Right ventricle myocardium inferior (tissue), 1 donor: ENCODE measurements at regions not wholly inside any gene's neighbourhood (a gene's known extent, or its start where the extent isn't known, plus 50 kb on each side); places are given as distances from the start of the nearest gene placed in this dataset.
A peak's percentile ranks its signal among the peaks of the same experiment; 100 is the strongest.
"Not testable (repeated sequence)": the region's sequence is repeated elsewhere in the genome, so short reads cannot be mapped to it uniquely, and the experiment has no call there.

Experiments used
- ATAC-seq: fragments of 200-7000 bp; cut with Tn5 transposase; one replicate; pipeline ENCODE4 v1.9.1; 2020; ENCODE audit warnings: mild to moderate bottlenecking, moderate library complexity
- DNase-seq: peaks from one replicate; pipeline ENCODE4 v3.0.0; 2021; ENCODE audit errors: missing footprints
- intact Hi-C: fragments of 100-400 bp; cut with DNase I; formaldehyde crosslinking; loops from one replicate; pipeline ENCODE4 v1.11.0; 2022
- donor health status: DM: no; HTN: yes; CAD: no; lungs with severe emphysema.

GRCh38 chr18:77329651-77330050 is 80.0 kb downstream of the GALR1 start:
- intact Hi-C loops = no loop called here
- ATAC-seq (no peak), DNase-seq (no peak)

DNA sequence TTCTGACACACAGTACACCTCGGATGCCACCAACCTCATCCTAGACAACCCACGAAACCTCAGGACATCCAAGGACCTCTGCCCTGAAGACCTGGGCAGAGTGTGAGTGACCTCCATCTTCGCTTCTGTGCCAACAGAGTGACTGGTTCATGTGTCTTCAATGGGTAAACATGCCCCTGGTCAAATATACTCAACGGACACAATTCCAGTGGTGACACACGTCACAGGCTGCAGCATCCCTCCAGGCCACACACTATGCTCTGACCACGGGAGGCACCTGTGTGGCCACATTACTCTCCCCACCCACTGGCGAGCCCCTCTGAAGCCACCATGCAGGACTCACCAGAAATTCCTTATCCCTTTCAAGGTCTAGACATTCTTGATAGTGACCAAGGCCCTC is 85.2 kb downstream of the GALR1 start:
- no peak for ATAC-seq
- DNase-seq = no peak
- intact Hi-C loops = no loop called here

GRCh38 chr18:77337604-77338003 is 88.0 kb downstream of the GALR1 start:
- DNase-seq (no peak), ATAC-seq (no peak)
- intact Hi-C loops = no loop called here

- intact Hi-C loops = no loop called here
- ATAC-seq = peak; percentile 57
Observed at GRCh38 chr18:77339093-77339492, 89.4 kb downstream of the GALR1 start.

DNA sequence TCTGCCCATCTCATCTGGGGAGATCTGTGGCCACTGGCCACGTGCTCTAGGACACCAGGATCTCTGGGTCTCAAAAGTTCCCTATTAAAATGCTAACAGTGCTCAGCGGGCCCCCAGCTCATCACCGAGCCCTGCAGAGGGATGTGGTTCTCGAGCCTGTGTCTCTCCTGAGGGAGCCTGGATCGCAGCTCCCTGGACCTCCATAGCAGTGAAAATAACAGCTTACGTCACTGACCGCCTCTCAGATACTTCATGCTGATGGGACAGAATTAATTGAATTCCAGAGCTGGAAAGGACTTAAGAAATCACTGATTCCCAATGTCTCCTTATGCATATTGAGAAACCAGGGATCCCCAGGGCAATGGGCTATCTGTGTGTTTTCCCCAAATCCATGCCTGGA is 90.0 kb downstream of the GALR1 start:
- intact Hi-C loops = no loop called here
- no peak for DNase-seq
- no peak for ATAC-seq

More at GRCh38 chr18:77339093-77339492, 89.4 kb downstream of the GALR1 start:
- DNase-seq = no peak

- ATAC-seq = no peak
- intact Hi-C loops = no loop called here
- DNase-seq = no peak
Observed at GRCh38 chr18:77340815-77341214, 91.2 kb downstream of the GALR1 start.

GRCh38 chr18:77341527-77342325 is 92.1 kb downstream of the GALR1 start:
- DNase-seq (no peak), ATAC-seq (no peak)
- intact Hi-C loops = no loop called here

GRCh38 chr18:77342736-77343135 is 93.1 kb downstream of the GALR1 start:
- intact Hi-C loops = no loop called here
- DNase-seq (no peak), ATAC-seq (no peak)

DNA sequence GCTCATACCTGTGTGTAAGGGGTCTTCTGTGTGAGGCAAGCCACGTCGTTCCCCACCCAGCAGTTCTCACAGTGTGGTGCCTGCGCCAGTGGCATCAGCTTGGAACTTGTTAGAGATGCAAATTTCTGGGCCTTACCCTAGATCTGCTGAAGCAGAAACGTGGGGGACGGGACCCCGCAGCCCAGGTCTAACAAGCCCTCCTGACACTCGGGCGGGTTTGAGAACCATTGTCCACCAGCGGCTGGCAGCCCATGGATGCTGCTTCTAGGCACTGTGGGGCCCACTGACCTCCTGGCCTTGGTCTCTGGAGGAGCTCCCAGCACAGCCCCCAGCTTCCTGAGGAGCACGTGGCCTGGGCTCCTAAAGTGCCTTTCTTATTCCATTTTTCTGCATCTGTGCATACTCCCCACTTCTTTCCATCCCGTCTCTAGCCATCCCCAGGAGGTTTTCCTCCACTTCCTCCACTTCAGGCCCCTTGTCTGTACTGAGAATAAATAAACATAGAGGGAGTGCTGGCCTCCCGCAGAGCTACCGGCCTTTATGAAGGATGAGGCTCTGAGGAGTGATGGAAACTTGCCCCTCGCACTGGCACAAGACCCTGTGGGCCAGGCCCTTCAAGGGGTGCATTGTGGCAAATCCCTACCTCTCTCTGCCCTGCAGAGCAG is 94.3 kb downstream of the GALR1 start:
- ATAC-seq = no peak
- no peak for DNase-seq
- intact Hi-C loops = no loop called here

GRCh38 chr18:77344786-77345500 is 95.3 kb downstream of the GALR1 start:
- no peak for DNase-seq
- intact Hi-C loops = no loop called here
- ATAC-seq = peak; percentile 61

GRCh38 chr18:77346208-77346810 is 96.7 kb downstream of the GALR1 start:
- ATAC-seq (peak; percentile 50), DNase-seq (no peak)
- intact Hi-C loops = no loop called here

DNA sequence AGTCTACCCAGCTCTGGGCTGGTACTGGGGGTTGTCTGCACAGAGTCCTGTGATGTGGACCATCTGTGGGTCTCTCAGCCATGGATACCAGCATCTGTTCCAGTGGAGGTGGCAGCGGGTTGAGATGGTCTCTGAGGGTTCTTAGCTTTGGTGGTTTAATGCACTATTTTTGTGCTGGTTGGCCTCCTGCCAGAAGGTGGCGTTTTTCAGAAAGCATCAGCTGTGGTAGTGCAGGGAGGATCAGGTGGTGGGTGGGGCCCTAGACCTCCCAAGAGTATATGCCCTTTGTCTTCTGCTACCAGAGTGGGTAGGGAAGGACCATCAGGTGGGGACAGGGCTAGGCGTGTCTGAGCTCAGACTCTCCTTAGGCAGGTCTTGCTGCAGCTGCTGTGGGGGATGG is 103.7 kb downstream of the GALR1 start:
- ATAC-seq, DNase-seq, intact Hi-C loops: not testable (repeated sequence)

DNA sequence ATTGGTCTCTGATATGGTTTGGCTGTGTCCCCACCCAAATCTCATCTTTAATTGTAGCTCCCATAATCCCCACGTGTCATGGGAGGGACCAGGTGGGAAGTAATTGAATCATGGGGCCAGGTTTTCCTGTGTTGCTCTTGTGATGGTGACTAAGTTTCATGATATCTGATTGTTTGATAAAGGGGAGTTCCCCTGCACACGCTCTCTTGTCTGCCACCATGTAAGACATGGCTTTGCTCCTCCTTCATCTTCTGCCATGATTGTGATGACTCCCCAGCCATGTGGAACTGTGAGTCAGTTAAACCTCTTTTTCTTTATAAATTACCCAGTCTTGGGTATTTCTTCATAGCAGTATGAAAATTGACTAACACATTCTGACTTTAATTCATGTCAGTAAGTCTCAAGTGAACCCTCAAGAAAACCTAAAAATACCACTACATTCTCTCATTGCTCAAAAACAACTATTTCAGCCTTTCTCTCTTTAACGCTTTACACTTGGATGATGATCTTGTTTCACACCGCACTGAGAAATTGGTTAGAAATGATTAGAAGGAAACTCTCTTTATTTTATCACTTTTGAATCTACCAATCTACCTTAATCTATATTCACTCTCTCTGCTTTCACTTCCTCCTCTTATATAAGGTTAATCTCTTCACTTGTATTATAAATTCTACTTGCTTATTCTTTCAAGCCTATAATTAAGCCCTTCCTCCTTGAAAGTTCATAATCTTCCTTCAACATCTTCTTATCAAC is 110.1 kb downstream of the GALR1 start:
- DNase-seq (no peak), ATAC-seq (no peak)
- intact Hi-C loops = no loop called here

- DNase-seq (no peak), ATAC-seq (no peak)
- intact Hi-C loops = no loop called here
Observed at GRCh38 chr18:77360315-77361190, 110.9 kb downstream of the GALR1 start.

DNA sequence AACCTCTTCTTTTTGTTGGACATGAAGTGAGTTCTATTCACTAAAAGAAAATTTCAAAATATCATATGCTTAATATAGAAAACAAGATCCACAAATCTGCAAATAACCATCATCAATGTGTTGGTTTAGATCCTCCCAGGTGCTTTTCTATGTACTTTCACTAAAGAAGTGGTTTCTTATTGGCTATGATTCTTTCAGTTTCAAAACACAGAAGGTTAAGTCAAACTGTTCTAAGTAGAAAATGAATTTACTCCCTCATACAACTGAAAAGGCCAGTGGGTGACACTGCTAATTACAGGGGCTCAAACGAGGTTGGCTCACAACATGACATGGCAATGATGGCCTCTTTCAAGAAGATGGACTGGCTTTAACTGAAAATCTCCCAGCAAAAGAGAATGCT is 111.7 kb downstream of the GALR1 start:
- intact Hi-C loops = no loop called here
- ATAC-seq (no peak), DNase-seq (no peak)

GRCh38 chr18:77365667-77366066 is 116.0 kb downstream of the GALR1 start:
- intact Hi-C loops = no loop called here
- no peak for DNase-seq
- ATAC-seq = peak; percentile 76

- intact Hi-C loops = no loop called here
- ATAC-seq (peak; percentile 89), DNase-seq (peak; percentile 41)
Observed at GRCh38 chr18:77366067-77366719, 116.5 kb downstream of the GALR1 start.
